Naive thymus-derived CD8-positive, alpha-beta T cell (primary cell): ENCODE measurements at regions not wholly inside any gene's neighbourhood (a gene's known extent, or its start where the extent isn't known, plus 50 kb on each side); places are given as distances from the start of the nearest gene placed in this dataset.

Experiments used
- ATAC-seq, 2 donors: fragments of 150-1000 bp; cut with Tn5 transposase in 1 of 2; sonication (Bioruptor Pico), chemical (Tn5 transposase) in 1 of 2; 1 replicate in 1 of 2; 2 replicates in 1 of 2; pipeline ENCODE4 v1.10.0; 2021; ENCODE audit warnings: mild to moderate bottlenecking in 2 of 2, moderate library complexity in 2 of 2
- POLR2A ChIA-PET: fragments of 350-600 bp; sonication (Branson Sonifier 250); formaldehyde crosslinking; loops from one replicate; lab custom pipeline; 2021; ENCODE audit warnings: antibody characterized with exemption; lab: Charles Lee
- DNase-seq, 10 donors: peaks; one replicate each; pipeline versions ENCODE4 v3.0.0 to v3.0.0-alpha.2; 2020 to 2022
- H3K27ac Mint-ChIP-seq, 10 donors: one replicate each; pipeline ENCODE4 v1.8.0; 2020 to 2022; ENCODE audit warnings: mild to moderate bottlenecking in 10 of 10, mixed read lengths in 10 of 10, moderate library complexity in 4 of 10, inconsistent platforms in 1 of 10
- H3K27me3 Mint-ChIP-seq, 5 donors: one replicate each; pipeline ENCODE4 v1.8.0; 2021 to 2022; ENCODE audit warnings: mixed read lengths in 5 of 5
- H3K36me3 Mint-ChIP-seq, 3 donors: one replicate each; pipeline ENCODE4 v1.8.0; 2020 to 2022; ENCODE audit warnings: mixed read lengths in 3 of 3, mild to moderate bottlenecking in 2 of 3, inconsistent platforms in 1 of 3
- H3K4me1 Mint-ChIP-seq, 4 donors: one replicate each; pipeline ENCODE4 v1.8.0; 2021 to 2022; ENCODE audit warnings: mixed read lengths in 4 of 4
- H3K4me3 Mint-ChIP-seq, 10 donors: one replicate each; pipeline ENCODE4 v1.8.0; 2020 to 2022; ENCODE audit warnings: mild to moderate bottlenecking in 10 of 10, mixed read lengths in 10 of 10, moderate library complexity in 6 of 10, inconsistent platforms in 1 of 10
- H3K9me3 Mint-ChIP-seq, 9 donors: one replicate each; pipeline ENCODE4 v1.8.0; 2020 to 2022; ENCODE audit warnings: mixed read lengths in 9 of 9, mild to moderate bottlenecking in 3 of 9, inconsistent platforms in 1 of 9, moderate library complexity in 1 of 9

DNA sequence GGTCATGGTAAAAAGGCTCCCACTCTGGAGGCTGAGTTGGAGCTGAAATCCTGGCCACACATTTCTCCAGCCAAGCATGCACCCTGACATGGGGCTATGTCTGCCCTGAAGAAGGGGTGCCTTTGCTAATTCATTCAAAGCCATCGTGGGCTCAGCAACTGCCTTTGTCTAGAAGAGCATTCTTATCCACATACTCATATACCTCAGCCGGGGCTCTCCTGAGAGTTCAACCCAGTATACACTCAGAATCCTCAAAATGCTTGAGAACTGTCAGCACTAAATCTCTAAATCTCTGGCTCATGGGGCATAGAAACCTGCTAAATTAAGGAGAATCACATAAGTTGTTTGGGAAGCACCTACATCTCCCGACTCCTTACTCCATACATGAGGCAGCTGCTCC is 89.3 kb downstream of the MRPL32 start:
- Mint-ChIP-seq H3K36me3 (no peaks in the 10 kb centered on the region), H3K27me3 (peaks cover 7 to 37% (median 10%) of the 10 kb centered on the region in 5 donors), H3K9me3 (no peaks in the 10 kb centered on the region), H3K4me3 (no peak overlapping the region), H3K27ac (no peak overlapping the region), H3K4me1 (no peaks in the 10 kb centered on the region)
- POLR2A ChIA-PET: no interaction called here
- DNase-seq: no peak
- no peak for ATAC-seq

DNA sequence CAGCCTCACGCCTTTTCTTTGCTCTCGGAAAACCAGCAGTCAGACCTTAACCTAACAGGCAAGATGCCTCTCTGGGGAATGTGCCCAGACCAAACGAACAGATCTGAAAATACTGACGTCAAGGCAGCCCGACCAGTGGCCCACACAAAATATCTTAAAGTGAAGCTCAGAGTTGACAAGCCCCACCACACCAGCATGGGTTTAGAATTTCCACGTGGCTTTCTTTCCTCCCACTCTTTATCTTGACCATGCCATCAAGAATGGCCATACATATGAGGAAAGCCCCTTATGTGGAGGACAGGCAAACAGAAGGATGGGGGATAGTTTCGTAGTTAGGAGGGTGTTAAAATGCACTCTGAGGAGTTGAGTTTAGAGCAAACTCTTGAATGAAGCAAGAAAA is 89.8 kb downstream of the MRPL32 start:
- Mint-ChIP-seq H3K36me3 (no peaks in the 10 kb centered on the region), H3K4me1 (no peaks in the 10 kb centered on the region), H3K4me3 (no peak overlapping the region), H3K9me3 (no peaks in the 10 kb centered on the region), H3K27ac (no peak overlapping the region), H3K27me3 (peaks cover 7 to 31% (median 10%) of the 10 kb centered on the region in 5 donors)
- no peak for DNase-seq
- ATAC-seq: no peak
- POLR2A ChIA-PET: no interaction called here

DNA sequence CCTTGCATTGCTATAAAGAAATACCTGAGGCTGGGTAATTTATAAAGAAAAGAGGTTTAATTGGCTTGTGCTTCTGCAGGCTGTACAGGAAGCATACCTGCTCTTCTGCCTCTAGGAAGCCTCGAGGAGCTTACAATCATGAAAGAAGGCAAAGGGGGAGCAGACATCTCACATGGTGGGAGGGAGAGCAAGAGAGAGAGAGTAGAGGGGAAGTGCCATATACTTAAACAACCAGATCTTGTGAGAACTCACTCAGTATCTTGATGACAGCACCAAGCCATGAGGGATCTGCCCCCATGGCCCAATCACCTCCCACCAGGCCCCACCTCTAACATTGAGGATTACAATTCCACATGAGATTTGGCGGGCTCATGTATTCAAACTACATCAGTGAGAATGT is 79.1 kb upstream of the HECW1 start:
- no peak for DNase-seq
- Mint-ChIP-seq H3K27me3 (peaks cover 5 to 24% (median 11%) of the 10 kb centered on the region in 5 donors), H3K4me1 (no peaks in the 10 kb centered on the region), H3K4me3 (no peak overlapping the region), H3K9me3 (no peaks in the 10 kb centered on the region), H3K27ac (no peak overlapping the region), H3K36me3 (no peaks in the 10 kb centered on the region)
- ATAC-seq: no peak
- POLR2A ChIA-PET: no interaction called here

DNA sequence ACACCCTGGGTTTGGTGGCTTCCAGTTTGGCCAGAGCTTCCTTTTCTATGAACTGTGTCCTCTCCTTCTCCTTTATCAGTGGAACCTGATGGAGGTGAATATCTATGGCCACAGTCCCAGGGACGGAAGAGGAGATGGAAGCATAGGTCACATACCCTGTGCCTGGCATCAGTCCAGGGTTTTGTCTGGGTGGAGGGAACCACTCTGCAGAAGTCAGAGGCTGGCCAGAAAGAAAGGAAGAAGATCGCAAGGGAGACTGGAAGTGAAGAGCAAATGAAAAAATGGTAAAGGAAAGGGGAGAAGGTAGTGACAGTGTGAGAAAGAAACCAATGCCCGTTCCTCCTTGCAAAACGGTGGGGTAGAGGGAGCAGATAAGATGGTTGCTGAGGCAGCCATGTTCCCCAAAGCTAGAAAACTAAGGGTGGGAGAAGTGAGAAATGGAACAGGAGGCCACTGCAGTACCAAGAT is 77.9 kb upstream of the HECW1 start:
- H3K9me3 Mint-ChIP-seq: no peaks in the 10 kb centered on the region
- ATAC-seq (no peak), DNase-seq (no peak)
- H3K4me3 Mint-ChIP-seq: no peak overlapping the region
- H3K27me3 Mint-ChIP-seq: peaks cover 5 to 13% (median 7%) of the 10 kb centered on the region in 5 donors
- POLR2A ChIA-PET: no interaction called here
- no peak overlapping the region for H3K27ac Mint-ChIP-seq
- no peaks in the 10 kb centered on the region for H3K4me1 Mint-ChIP-seq
- no peaks in the 10 kb centered on the region for H3K36me3 Mint-ChIP-seq

DNA sequence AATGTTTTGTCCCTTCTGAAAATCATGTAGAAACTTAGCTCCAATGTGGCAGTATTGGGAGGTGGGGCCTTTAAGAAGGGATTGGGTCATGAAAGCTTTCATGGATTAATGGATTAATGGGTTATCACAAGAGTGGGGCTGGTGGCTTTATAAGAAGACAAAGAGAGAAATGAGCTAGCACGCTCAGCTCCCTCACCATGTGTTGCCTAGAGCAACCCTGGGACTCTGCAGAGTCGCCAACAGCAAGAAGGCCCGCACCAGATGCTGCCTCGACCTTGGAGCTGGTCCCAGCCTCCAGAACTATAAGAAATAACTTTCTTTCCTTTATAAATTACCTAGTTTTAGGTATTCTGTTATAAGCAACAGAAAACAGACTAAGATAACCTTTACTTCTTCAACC is 74.9 kb upstream of the HECW1 start:
- Mint-ChIP-seq H3K27ac (no peak overlapping the region), H3K9me3 (no peaks in the 10 kb centered on the region), H3K4me3 (no peak overlapping the region), H3K36me3 (no peaks in the 10 kb centered on the region), H3K27me3 (peaks cover 3 to 11% (median 7%) of the 10 kb centered on the region in 5 donors), H3K4me1 (no peaks in the 10 kb centered on the region)
- POLR2A ChIA-PET: no interaction called here
- ATAC-seq (no peak), DNase-seq (no peak)

DNA sequence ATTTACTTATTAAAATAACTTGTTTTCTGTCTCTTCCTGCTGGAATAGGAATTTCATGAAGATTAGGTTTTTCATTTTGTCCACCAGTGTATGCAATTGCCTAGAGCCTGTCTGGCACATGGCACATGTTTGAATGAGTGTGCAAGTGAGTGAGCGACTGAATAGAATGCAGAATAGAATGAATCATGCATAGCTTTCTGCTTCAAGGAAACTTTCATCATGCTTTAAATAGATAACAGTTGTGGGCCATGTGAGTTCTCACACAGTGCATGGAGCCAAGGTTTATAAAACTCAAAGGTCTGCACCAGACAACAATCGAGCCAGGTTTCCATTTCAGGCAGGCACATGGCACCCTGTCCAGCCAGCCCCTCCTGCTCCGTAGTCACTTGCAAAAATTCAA is 74.2 kb upstream of the HECW1 start:
- H3K4me1 Mint-ChIP-seq: no peaks in the 10 kb centered on the region
- H3K4me3 Mint-ChIP-seq: no peak overlapping the region
- POLR2A ChIA-PET: no interaction called here
- DNase-seq (no peak), ATAC-seq (no peak)
- no peaks in the 10 kb centered on the region for H3K36me3 Mint-ChIP-seq
- H3K27me3 Mint-ChIP-seq: peaks cover 4 to 17% (median 11%) of the 10 kb centered on the region in 5 donors
- H3K9me3 Mint-ChIP-seq: no peaks in the 10 kb centered on the region
- no peak overlapping the region for H3K27ac Mint-ChIP-seq

DNA sequence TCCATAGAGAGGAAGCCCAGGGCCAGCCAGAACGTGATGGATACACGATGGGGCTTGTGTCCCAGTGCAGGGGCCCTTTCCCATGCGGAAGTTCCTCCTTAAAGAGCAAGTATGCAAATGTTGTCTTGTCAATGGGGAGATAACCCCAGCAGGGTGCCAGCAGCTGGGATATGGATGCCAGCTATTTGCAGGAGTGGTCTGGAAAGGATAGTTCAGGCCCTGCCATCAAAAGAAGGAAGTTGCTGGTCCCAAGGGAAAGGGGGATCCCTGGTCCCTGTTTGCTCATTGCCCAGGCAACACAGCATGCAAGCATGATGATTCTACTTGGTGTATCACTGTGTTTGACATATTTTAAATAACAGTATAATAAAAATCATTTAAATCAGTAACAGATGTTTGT is 73.1 kb upstream of the HECW1 start:
- Mint-ChIP-seq H3K27ac (no peak overlapping the region), H3K4me1 (no peaks in the 10 kb centered on the region), H3K4me3 (no peak overlapping the region), H3K27me3 (peaks cover 4 to 25% (median 18%) of the 10 kb centered on the region in 5 donors), H3K36me3 (no peaks in the 10 kb centered on the region), H3K9me3 (no peaks in the 10 kb centered on the region)
- DNase-seq (no peak), ATAC-seq (no peak)
- POLR2A ChIA-PET: no interaction called here

DNA sequence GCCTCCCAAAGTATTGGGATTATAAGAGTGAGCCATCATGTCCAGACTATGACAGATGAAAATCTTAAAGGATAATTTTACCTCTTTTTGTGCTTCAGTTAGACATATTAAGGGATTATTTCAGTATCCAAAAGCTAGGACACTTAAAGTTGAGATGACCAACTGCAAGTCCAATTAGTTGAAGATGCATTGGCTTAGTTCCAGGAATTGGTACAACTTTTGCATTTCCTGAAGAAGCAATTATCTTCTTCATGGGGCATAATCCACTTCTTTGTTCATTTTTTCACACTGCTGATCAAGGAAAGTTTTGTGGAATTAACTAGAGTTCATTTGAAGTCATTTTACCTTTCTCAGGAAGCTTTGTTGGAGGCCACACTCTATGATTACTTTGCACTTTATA is 72.0 kb upstream of the HECW1 start:
- no peaks in the 10 kb centered on the region for H3K4me1 Mint-ChIP-seq
- no peaks in the 10 kb centered on the region for H3K9me3 Mint-ChIP-seq
- POLR2A ChIA-PET: no interaction called here
- no peak overlapping the region for H3K4me3 Mint-ChIP-seq
- no peak overlapping the region for H3K27ac Mint-ChIP-seq
- H3K27me3 Mint-ChIP-seq: peaks cover 4 to 31% (median 22%) of the 10 kb centered on the region in 5 donors
- DNase-seq: no peak
- no peak for ATAC-seq
- H3K36me3 Mint-ChIP-seq: peaks cover 0 to 2% (median 0%) of the 10 kb centered on the region in 3 donors

DNA sequence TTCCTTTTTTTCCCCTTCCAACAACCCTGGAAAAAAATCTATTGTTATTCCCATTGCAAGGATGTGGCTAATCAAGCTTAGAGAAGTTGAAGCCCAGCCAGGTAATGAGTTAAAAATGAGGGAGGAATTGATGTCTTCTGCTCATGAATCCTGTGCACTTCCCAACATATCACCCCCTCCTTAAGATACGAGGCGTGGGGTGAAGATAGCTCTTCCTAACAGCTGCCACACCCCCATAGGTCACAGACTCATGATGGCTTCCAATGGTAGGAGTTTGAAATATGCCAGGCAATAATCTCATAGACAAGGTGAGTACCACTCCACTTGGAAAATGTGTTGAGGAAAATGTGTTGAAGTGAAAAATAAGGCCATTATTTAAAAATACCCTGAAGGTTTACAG is 71.3 kb upstream of the HECW1 start:
- Mint-ChIP-seq H3K4me3 (no peak overlapping the region), H3K36me3 (peaks cover 0 to 4% (median 3%) of the 10 kb centered on the region in 3 donors), H3K9me3 (peaks cover 0 to 4% (median 0%) of the 10 kb centered on the region in 9 donors), H3K4me1 (no peaks in the 10 kb centered on the region), H3K27ac (peak overlapping the region in 1 of 10 donors; percentile 35), H3K27me3 (peaks cover 4 to 37% (median 25%) of the 10 kb centered on the region in 5 donors)
- no peak for ATAC-seq
- DNase-seq: no peak
- POLR2A ChIA-PET: no interaction called here

DNA sequence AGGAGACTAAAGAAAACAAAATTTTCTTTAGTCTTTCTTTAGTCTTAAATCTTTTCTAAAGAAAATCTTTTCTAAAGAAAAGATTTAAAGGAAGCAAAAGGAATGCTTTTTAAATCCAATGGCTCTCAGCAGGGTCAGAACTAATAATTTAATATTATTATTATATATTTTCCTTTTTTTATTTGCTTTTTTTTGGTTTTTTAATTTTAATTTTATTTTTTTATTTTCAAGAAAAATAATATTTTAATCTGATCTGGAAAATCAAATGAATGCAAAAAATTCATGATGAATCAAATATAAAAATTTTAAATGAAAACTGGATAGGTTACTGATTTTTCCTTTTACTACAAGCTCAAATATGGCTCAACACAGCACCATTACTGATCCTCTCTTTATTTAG is 70.7 kb upstream of the HECW1 start:
- Mint-ChIP-seq H3K4me3 (no peak overlapping the region), H3K27ac (no peak overlapping the region), H3K9me3 (peaks cover 0 to 5% (median 0%) of the 10 kb centered on the region in 9 donors), H3K27me3 (peaks cover 4 to 37% (median 25%) of the 10 kb centered on the region in 5 donors), H3K4me1 (no peaks in the 10 kb centered on the region), H3K36me3 (peaks cover 0 to 4% (median 3%) of the 10 kb centered on the region in 3 donors)
- ATAC-seq: no peak
- POLR2A ChIA-PET: no interaction called here
- no peak for DNase-seq

DNA sequence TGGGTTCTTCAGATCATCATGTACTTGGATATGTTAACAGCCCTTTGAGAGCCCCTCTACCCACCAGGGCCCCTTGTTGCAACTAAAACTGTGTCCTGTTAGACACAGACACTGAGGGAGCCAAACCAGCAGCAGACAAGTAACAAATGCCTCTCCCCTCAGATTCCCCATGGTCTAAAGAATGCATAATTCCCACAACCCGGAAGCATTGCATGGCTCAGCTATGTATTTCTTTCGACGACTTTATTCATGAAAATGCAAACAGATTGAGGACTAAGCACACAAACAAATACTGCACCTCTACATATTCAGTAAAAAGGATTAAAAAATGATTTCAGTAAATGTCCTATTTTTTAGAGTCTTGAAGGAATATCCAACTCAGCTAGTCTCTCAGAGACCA is 70.1 kb upstream of the HECW1 start:
- ATAC-seq (no peak), DNase-seq (no peak)
- Mint-ChIP-seq H3K9me3 (peaks cover 0 to 10% (median under 1%) of the 10 kb centered on the region in 9 donors), H3K4me1 (no peaks in the 10 kb centered on the region), H3K27me3 (peaks cover 4 to 39% (median 28%) of the 10 kb centered on the region in 5 donors), H3K36me3 (peaks cover 0 to 7% (median 3%) of the 10 kb centered on the region in 3 donors), H3K4me3 (no peak overlapping the region), H3K27ac (peak overlapping the region in 1 of 10 donors; percentile 12)
- POLR2A ChIA-PET: no interaction called here

DNA sequence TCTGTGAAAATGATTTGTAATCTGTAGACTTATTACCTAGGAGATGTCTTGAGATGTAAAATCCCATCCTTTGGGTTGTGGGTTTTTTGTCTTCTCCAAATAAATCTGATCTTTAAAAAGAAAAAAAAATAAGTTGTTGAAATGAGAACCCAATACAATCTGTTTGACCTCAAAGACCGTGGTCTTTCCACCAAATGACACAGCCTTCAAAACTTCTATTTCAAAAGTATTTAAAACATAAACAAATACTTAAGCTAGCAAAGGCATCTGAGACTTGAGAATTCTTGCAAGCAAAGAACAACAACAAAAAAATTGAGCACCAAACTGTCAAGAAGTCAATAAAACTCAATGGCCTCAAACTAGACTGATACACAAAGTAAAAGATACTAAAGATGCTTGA is 67.9 kb upstream of the HECW1 start:
- DNase-seq: no peak
- Mint-ChIP-seq H3K4me3 (no peak overlapping the region), H3K9me3 (peaks cover 2 to 32% (median 13%) of the 10 kb centered on the region in 9 donors), H3K4me1 (no peaks in the 10 kb centered on the region), H3K27ac (no peak overlapping the region), H3K27me3 (peaks cover 9 to 61% (median 32%) of the 10 kb centered on the region in 5 donors), H3K36me3 (peaks cover 0 to 29% (median 4%) of the 10 kb centered on the region in 3 donors)
- POLR2A ChIA-PET: no interaction called here
- ATAC-seq: no peak

DNA sequence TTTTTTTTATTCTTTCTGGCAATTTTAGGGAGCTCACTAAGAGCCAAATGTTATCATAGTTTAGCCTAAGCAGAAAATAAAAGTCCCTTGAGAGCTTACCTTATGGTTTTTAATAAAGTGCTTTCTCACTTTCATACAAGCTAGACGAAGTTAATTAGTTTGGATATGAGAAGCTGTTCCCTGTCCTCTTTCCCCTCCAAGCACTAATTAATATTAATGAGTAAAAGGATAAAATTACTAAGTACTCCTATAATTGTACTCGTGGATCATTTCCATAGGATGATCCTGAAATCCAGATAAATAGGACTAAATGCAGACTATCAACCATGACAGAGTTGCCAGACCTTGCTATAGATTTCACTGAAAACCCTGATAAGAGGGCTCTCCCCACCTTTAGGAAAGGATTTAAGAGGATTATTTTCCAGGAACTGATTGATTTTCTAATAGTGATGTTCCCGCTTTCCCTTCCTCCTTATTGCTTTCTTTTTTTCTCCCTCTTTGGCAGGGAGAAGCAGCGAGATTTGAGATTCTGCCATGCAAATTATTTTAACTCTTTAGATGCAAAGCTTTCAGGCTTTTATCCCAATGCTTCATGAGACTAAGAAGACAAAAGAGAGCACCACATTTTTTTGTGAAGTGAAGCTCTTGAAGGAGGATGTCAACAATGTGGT is 58.3 kb upstream of the HECW1 start:
- POLR2A ChIA-PET: no interaction called here
- no peak for ATAC-seq

DNA sequence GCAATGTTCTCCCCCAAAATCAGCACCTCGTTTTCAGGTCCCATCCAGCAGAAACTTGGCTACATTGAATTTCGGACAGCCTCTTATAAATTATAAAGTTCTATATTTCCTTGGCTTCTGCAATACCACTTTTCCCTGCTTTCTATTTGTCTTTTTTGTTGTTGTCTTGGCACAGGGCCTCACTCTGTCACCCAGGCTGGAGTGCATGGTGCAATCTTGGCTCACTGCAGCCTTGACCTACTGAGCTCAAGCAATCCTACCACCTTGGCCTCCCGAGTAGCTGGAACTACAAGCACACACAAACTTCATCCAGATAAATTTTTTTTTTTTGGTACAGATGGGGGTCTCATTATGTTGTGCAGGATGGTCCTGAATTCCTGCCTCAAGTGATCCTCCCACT is 55.3 kb upstream of the HECW1 start:
- H3K9me3 Mint-ChIP-seq: peaks cover 0 to 4% (median 0%) of the 10 kb centered on the region in 9 donors
- no peak for DNase-seq
- POLR2A ChIA-PET: no interaction called here
- ATAC-seq: no peak
- no peaks in the 10 kb centered on the region for H3K36me3 Mint-ChIP-seq
- H3K4me1 Mint-ChIP-seq: peaks cover 0 to 14% (median 0%) of the 10 kb centered on the region in 4 donors
- no peak overlapping the region for H3K4me3 Mint-ChIP-seq
- no peak overlapping the region for H3K27ac Mint-ChIP-seq
- H3K27me3 Mint-ChIP-seq: peaks cover 1 to 20% (median 11%) of the 10 kb centered on the region in 5 donors

More for the DNA sequence above, 58.3 kb upstream of the HECW1 start:
- Mint-ChIP-seq H3K4me3 (no peak overlapping the region), H3K36me3 (peaks cover 0 to 3% (median 0%) of the 10 kb centered on the region in 3 donors), H3K9me3 (peaks cover 0 to 9% (median 7%) of the 10 kb centered on the region in 9 donors), H3K27me3 (peaks cover 3 to 27% (median 16%) of the 10 kb centered on the region in 5 donors), H3K27ac (no peak overlapping the region), H3K4me1 (peaks cover 0 to 14% (median 0%) of the 10 kb centered on the region in 4 donors)
- no peak for DNase-seq
